Bronchial epithelial cell (primary cell): ENCODE measurements at regions not wholly inside any gene's neighbourhood (a gene's known extent, or its start where the extent isn't known, plus 50 kb on each side); places are given as distances from the start of the nearest gene placed in this dataset.

ENCODE experiments used
- DNase-seq: peaks from one replicate; pipeline ENCODE4 v3.0.0-alpha.2; 2010; ENCODE audit warnings: low read depth
- FAIRE-seq: peaks from 2 replicates; lab custom pipeline; 2011; peaks lifted over from hg19 to GRCh38; lab: Jason Lieb, UNC
- H3K27me3 ChIP-seq: 2 replicates; pipeline ENCODE4 v1.5.1; 2011; ENCODE audit warnings: low read length; ENCODE audit not compliant: control insufficient read depth, insufficient read depth
- H3K36me3 ChIP-seq: 2 replicates; pipeline ENCODE4 v1.5.1; 2011; ENCODE audit warnings: low read length; ENCODE audit not compliant: control insufficient read depth, insufficient read depth
- H3K4me3 ChIP-seq: 2 replicates; pipeline ENCODE4 v1.5.1; 2011; ENCODE audit warnings: mild to moderate bottlenecking, low read depth, low read length, control low read depth
- TF ChIP-seq, protein P1 (sequence below): IDR thresholded peaks from 2 replicates; pipeline ENCODE4 v1.5.1; 2011; ENCODE audit warnings: mild to moderate bottlenecking, moderate library complexity, low read length, control low read depth, inconsistent platforms; ENCODE audit not compliant: insufficient read depth, severe bottlenecking

DNA sequence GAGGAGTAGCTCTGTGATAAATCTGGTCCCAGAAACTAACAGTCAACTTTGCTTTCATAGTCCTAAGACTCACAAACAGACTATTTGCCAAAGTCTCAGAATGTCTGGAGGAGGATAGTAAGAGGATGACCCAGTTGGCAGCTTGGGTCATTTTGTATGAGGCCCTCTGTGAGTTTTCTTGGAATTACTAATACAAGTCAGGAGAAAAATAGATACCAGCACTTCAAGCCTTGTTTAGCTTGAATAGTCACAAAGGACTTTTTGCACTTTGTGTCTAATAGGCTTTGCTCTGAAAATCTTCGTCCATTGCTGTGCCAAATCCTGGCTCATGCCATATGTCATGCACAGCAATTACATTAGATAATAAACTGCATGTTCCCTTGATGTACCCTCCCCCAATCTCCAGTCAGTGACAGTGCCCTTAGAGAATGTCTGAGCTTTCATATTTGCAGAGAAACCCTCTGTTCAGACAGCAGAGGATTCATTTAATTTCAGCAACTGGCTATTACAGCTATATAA lies 612.8 kb downstream of the CSNK1G3 start:
- H3K4me3 ChIP-seq = no peak overlapping the region
- DNase-seq = no peak
- TF ChIP-seq, protein P1, sequence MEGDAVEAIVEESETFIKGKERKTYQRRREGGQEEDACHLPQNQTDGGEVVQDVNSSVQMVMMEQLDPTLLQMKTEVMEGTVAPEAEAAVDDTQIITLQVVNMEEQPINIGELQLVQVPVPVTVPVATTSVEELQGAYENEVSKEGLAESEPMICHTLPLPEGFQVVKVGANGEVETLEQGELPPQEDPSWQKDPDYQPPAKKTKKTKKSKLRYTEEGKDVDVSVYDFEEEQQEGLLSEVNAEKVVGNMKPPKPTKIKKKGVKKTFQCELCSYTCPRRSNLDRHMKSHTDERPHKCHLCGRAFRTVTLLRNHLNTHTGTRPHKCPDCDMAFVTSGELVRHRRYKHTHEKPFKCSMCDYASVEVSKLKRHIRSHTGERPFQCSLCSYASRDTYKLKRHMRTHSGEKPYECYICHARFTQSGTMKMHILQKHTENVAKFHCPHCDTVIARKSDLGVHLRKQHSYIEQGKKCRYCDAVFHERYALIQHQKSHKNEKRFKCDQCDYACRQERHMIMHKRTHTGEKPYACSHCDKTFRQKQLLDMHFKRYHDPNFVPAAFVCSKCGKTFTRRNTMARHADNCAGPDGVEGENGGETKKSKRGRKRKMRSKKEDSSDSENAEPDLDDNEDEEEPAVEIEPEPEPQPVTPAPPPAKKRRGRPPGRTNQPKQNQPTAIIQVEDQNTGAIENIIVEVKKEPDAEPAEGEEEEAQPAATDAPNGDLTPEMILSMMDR = no peak
- no peaks in the 10 kb centered on the region for H3K27me3 ChIP-seq
- no peaks in the 10 kb centered on the region for H3K36me3 ChIP-seq
- FAIRE-seq = no peak

DNA sequence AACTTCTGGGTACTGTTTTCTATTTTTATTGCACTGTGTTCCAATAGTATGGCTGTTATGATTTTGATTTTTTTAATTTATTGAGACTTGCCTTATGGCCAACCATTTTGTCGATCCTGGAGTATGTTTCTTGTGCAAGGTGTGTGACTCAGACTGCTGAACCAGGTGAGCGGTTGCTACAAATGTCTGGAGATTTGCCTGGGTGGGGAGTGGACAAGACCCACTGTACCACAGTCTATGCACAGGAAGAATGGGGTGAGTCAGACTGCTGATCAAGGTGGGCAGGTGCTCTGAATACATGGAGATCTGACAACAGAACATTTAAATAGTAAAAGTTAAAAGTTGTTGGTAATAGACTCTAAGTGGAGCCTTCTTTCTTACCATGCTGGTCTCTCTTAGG lies 609.2 kb downstream of the CSNK1G3 start:
- H3K4me3 ChIP-seq = no peak overlapping the region
- peak; percentile 42 for DNase-seq
- FAIRE-seq = no peak
- no peaks in the 10 kb centered on the region for H3K36me3 ChIP-seq
- TF ChIP-seq, protein P1 = no peak
- H3K27me3 ChIP-seq = no peaks in the 10 kb centered on the region

DNA sequence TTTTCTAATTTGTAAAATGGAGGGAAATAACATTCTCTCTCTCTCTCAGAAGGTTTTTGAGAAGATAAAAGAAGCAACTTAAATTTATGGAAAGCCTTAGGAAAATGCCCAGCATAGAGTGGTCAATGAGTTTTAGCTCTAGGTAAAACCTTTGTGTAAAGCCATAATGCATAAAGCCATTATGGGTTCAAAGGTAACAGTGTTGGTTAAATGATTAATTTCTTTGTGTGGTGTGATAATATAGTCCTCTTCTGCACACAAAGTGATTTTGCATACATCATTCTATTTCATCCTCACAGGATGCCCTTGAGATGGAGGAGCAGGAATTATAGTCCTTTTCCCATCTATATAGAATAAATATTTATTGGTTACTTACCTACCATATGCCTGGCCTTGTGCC lies 602.9 kb downstream of the CSNK1G3 start:
- Histone ChIP-seq H3K27me3 (no peaks in the 10 kb centered on the region), H3K4me3 (no peak overlapping the region), H3K36me3 (no peaks in the 10 kb centered on the region)
- DNase-seq = no peak
- TF ChIP-seq, protein P1 = no peak
- FAIRE-seq = no peak

DNA sequence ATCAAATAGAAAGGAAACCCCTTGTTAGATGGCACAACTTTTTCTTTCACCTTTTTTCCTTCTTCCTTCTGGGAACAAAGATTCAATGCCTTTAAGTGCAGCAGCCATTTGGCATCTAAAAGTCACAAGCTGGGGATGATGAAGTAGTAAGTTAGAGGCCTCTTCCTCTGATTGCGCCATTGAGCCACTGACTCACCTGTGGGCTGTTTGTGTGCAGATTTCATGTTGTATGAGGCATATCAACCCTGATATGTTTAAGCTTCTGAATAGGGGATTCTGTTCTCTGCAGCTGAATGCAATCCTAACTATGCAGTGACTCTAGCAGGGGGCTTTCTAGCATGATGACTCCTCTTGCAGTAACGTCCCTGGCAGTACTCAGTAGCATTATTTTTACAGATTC lies 599.9 kb downstream of the CSNK1G3 start:
- DNase-seq (peak; percentile 83), FAIRE-seq (peak; percentile 23)
- peaks cover 1% of the 10 kb centered on the region for H3K27me3 ChIP-seq
- TF ChIP-seq, protein P1 = no peak
- H3K36me3 ChIP-seq = no peaks in the 10 kb centered on the region
- H3K4me3 ChIP-seq = no peak overlapping the region

DNA sequence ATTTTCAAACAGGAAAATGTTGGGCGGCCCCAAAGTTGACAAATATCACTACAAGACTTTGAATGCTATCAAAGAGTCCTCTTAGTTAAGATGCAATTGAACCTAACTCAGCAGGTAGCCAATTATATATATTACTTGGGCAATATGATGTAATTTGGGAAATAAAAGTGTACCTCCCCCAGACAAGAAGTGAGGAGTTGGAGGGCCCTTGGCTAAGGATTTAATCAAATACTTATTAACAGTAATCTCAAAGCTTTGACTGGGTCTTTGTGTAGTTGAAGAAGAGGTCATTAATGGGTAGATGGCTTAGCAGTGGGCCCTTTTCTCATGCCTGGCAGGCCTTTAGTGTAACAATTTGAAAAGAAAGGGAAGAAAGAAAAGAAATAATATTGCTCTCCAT lies 599.0 kb downstream of the CSNK1G3 start:
- DNase-seq = no peak
- FAIRE-seq = no peak
- TF ChIP-seq, protein P1 = no peak

DNA sequence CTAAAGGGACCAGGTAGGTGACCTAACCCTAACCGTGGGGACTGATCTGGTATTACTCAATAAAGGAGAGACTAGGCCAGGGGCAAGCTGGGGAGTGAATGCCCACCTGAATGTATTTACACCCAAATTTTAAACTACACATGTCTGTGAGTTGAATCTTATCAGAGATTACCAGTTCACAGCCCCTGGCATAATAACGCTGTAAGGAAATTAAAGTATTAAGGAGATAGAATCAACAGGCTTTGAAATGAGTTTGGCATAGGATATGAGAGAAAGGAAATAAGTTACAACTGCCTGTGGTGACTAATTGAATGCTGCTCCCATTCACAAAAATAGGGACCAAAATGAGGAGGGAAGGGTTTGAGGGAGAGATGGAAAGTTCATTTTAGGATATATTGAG lies 593.3 kb downstream of the CSNK1G3 start:
- Histone ChIP-seq H3K27me3 (peaks cover 1% of the 10 kb centered on the region), H3K4me3 (no peak overlapping the region), H3K36me3 (no peaks in the 10 kb centered on the region)
- FAIRE-seq (no peak), DNase-seq (no peak)
- TF ChIP-seq, protein P1 = no peak

More for the DNA sequence above, 599.0 kb downstream of the CSNK1G3 start:
- Histone ChIP-seq H3K27me3 (peaks cover 1% of the 10 kb centered on the region), H3K4me3 (no peak overlapping the region), H3K36me3 (no peaks in the 10 kb centered on the region)
